ENCODE measurements at regions not wholly inside any gene's neighbourhood (a gene's known extent, or its start where the extent isn't known, plus 50 kb on each side); places are given as distances from the start of the nearest gene placed in this dataset.
"Not testable (repeated sequence)": the region's sequence is repeated elsewhere in the genome, so short reads cannot be mapped to it uniquely, and the experiment has no call there.

DNA sequence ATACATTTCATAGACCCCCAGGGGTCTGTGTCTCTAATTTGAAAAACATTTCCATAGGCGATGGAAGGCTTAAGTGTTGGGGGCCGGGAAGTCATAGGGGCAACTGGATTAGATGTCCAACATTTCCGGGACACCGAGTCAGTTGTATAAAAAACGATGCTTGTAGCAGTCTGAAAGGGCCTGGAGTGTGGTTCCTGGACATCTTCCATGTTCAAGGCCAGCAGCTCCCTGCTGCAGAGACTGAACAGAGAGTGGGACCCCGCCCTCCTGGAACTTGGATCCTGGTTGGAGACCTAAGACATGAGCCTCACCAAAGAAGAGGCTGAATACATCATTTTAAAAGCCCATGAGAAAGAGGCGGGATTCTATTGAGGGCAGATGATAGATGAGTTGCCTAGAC is 82.0 kb upstream of the ZNF423 start:
- intact Hi-C loops (cut with DNase I) = no loop called here
- DNase-seq = peak in 1 of 10 donors; percentile 31

DNA sequence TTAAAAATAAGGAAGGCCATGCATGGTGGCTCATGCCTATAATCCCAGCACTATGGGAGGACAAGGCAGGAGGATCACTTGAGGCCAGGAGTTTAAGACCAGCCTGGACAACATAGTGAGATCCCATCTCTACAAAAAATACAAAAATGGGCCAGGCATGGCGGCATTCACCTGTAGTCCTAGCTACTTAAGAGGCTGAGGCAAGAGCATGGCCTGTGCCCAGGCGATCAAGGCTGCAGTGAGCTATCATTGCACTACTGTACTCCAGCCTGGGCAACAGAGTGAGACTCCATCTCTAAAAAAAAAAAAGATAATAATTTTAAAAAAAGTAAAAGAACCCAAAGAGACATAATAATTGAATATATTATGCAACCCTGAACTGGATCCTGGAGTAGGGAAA is 83.6 kb upstream of the ZNF423 start:
- intact Hi-C loops (cut with DNase I) = no loop called here
- DNase-seq = peak in 1 of 10 donors; percentile 48

DNA sequence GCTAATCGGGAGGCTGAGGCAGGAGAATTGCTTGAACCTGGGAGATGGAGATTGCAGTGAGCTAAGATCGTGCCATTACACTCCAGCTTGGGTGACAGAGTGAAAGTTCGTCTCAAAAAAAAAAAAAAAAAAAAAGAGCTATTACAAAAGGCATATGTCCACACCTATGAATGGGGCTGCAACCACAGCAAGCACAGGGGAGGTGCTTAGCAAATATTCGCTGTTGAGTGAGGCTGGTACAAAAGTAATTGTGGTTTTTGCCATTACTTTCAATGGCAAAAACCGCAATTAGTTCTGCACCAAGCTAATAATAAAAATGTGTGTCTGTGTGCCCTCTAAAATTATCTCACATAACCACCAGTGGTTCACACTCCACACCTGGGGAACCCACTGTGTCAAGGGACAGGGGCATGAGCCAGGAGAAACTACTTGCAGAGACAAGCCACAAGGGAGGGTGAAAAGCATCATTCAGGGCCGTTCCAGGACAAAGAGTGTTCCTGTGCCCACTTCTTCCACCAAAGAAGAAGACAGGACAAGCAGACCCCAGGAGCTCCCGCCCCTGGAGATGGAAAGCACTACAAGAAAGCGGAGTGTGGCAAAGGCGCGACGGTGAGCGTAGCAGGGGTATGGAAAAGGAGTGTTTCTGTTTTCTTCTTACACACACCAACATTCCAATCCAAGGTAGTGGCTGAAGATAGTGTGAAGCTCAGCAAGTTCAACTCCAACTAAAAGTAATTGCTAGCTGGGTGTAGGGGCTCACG is 84.4 kb upstream of the CNEP1R1 start:
- intact Hi-C loops (cut with DNase I) = no loop called here
- DNase-seq = peak in 2 of 10 donors; percentile 38 to 39

DNA sequence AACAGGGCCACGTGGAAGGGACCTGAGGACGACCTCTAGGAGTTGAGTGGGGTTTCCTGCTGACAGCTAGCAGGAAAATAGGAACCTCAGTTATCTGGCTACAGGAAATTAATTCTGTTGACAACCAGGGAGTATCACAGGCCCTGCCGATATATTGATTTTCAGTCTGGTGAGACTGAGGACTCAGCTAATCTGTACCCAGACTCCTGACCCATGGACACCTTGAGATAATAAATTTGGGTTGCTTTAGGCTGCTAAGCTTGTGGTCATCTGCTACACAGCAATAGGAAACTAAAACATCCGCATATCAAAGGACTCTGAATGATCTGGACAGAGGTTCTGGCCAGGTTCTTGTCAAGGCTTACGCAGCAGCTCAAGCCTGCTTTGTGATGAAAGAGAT is 80.8 kb upstream of the CNEP1R1 start:
- intact Hi-C loops (cut with DNase I) = no loop called here
- DNase-seq = no peak

DNA sequence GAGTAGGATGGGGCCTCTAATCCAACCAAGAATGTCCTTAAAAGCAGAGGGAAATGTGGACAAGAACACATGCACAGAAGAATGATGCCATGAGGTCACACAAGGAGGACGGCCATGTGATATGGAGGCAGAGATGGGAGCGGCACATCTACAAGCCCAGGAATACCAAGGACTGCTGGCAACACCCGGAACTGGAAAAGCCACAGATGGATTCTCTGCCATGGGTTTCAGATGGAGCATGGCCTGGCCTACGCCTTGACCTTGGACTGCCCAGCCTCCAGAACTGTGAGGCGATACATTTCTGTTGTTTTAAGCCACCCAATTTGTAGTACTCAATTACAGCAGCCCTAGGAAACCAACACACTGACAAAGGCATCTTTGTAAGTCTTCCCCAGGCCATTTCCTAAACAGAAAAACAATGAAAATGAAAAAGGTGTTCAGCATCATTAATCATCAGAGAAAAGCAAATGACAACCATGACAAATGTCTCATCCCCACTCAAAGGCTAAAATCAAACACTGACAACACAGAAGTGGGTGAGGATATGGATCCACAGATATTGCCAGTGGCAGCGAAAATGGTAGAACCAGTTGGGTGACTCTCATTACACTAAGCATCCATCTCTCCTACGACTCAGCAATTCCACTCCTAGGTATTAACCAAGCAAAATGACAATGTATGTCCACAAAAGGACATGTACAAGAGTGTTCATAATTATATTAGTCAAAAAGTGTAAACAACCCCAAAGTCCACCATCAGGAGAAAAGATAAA is 76.9 kb upstream of the CNEP1R1 start:
- intact Hi-C loops (cut with DNase I) = no loop called here
- DNase-seq = no peak

DNA sequence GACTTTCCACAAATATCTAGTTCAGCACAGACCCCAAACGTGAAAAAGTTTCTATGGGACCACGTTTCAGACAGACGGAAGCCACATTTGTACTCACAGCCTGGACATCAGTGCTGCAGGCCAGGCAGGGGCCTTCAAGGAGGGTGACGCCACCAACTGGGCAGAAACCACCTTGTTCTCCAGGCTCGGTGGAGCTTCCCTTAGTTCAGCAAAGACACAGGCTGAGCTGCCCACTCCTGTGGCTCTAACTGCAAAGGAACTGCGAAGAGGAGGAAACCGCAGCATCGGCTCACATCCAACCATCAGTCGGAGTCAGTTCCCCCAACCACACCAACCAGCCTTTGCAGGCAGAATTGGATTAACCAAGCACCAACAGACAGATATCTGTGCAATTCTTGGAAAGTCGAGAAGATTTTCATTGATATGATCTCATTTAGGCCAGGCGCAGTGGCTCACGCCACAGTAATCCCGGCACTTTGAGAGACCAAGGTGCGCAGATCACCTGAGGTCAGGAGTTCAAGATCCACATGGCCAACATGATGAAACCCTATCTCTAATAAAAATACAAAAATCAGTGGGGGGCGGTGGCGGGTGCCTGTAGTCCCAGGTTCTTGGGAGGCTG is 73.3 kb upstream of the CNEP1R1 start:
- intact Hi-C loops (cut with DNase I) = no loop called here
- no peak for DNase-seq

DNA sequence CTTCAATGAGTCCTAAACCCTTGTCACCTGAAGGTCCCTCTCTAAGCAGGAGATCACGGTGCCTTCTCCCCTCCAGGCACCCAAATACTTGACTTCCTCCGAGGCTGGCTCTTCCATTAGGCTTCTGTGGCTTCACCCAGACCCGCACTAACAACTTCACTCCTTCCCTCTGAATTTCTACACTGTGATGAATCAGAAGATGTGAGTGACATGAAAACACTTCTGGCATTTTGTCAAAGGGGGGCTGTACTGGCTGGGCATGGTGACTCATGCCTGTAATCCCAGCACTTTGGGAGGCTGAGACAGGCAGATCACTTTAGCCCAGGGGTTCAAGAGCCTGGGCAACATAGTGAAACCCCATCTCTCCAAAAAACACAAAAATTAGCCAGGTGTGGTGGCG is 72.6 kb upstream of the CNEP1R1 start:
- intact Hi-C loops (cut with DNase I) = no loop called here
- no peak for DNase-seq

DNA sequence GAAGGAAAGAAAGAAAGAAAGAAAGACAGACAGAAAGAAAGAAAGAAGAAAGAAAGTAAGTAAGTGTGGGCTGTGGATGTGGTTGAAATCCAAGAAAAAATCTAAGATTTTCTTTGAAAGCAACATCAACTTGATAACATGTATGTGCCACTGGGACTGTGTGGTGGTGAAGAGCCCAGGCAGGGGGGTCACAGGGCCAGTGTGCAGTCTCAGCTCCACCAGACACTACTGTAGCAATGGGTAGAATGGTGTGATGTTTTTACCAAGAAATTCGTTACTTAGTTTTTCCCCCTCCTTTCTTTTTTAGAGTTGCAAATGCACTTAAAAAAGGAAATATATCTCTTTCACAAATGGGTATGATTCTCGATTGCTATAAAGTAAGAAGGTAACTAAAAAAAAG is 71.9 kb upstream of the CNEP1R1 start:
- no peak for DNase-seq
- intact Hi-C loops (cut with DNase I) = no loop called here

DNA sequence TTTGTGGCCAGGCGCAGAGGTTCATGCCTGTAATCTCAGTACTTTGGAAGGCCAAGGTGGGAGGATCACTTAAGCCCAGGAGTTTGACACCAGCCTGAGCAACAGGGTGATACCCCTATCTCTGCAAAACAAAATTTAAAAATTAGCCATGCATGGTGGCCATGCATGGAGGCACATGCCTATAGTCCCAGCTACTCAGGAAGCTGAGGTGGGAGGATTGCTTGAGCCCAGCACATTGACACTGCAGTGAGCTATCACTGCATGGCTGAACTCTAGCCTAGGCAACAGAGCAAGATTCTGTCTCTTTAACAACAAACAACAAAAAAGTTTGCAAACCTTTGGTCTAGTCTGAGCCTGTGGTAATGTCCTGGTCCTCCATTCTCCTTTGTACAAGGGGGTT is 69.2 kb upstream of the CNEP1R1 start:
- intact Hi-C loops (cut with DNase I) = no loop called here
- DNase-seq = no peak

DNA sequence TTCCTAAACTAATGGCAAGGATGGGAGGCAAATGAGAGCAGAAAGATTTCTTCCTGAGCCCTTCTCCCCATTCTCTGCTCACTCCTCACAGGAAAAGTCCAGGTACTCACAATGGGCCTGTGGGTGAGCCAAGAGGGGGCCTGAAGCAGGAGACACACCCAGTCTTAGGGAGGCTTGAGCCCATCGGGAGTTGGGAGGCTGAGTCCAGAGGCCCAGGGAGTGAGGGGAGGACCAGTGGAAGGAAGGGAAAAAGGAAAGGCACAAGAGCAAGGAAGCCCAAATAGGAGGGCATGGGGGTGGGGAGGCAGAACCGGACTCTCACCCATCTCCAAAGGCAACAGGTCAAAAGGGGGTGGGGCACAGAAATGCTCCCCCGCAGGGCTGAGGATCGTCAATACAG is 68.1 kb upstream of the CNEP1R1 start:
- DNase-seq = no peak
- intact Hi-C loops (cut with DNase I) = no loop called here

DNA sequence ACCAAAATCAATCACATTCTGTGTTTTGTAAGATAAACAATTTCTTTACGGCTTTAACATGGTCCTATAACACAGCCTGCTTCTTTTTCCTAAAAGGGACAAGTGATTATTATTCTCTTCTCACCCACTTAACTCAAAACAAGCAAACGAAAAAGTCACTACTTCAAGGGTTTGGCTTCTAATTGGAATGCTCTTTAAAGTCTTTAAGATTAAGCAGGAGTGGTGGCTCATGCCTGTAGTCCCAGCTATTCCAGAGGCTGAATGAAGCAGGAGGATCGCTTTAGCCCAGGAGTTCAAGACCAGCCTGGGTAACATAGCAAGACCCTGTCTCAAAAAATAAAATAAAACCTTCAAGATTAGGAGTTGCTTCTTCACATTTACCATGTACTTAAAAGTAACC is 66.6 kb upstream of the CNEP1R1 start:
- DNase-seq = no peak
- intact Hi-C loops (cut with DNase I) = no loop called here

DNA sequence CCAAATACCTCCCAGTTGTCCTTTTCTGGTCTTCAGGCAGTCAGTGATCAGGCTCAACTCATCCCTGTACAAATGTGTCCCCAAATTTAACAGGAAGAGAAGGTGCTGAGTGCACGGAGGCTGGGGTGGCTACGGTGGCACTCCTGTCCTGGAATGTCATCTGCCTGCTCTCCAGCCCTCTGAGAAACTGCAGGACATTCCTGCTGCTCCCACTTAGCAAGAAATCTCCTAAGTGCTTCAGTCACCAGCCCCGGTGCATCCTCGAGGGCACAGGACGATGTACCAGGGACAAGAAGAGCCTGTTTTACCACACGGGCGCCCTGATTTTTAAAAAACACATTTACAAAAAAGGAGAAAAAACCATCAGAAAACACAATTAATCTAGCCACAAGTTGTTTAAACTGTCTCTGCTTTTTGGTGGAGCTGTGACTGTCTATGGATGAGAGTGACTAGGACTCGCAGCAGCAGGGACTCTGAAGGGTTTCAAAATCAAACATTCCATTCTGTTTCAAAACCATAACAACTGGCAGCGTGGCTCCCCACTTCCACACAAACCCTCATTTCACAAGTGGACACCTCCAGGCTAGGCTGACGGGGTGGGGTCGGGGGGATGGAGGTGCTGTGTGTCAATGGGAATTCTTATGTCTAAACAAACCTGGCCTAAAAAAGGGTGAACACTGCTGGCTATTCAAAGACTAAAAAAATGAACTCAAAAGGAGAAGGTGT is 65.3 kb upstream of the CNEP1R1 start:
- DNase-seq = no peak
- intact Hi-C loops (cut with DNase I) = no loop called here

DNA sequence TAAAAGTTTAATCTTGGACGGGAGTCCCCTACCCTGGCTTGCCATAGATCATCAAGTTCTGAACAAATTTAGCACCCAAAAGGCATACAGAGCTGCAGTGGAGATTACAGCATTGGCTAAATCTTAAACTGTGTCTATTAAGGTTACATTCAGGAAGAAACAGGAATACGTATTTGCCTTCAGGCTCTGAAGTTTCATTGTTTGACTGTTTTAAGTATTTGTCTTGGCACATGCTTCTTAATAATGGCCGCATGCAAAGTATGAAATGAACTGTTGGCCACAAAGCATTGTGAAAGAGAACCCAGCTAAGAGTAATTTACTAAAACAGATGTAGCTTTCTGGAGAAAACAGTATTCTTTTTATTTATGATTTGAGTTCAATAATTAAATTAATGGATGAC is 63.9 kb upstream of the CNEP1R1 start:
- DNase-seq = no peak
- intact Hi-C loops (cut with DNase I) = no loop called here

DNA sequence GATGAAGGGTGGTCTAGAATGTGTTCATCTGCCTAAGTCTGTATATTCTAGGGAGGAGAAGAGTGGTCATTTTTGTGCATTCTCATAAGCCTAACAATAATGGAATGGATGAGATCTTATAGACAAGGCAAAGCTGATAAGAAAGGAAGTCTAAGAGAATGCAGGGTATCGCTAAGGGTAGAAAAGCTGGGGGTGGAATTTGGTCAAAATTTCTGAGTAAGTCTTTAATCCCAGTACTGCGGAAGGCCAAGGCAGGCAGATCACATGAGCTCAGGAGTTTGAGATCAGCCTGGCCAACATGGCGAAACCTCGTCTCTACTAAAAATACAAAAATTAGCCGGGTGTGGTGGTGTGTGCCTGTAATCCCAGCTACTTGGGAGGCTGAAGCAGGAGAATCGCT is 62.5 kb upstream of the CNEP1R1 start:
- intact Hi-C loops (cut with DNase I); DNase-seq: not testable (repeated sequence)

DNA sequence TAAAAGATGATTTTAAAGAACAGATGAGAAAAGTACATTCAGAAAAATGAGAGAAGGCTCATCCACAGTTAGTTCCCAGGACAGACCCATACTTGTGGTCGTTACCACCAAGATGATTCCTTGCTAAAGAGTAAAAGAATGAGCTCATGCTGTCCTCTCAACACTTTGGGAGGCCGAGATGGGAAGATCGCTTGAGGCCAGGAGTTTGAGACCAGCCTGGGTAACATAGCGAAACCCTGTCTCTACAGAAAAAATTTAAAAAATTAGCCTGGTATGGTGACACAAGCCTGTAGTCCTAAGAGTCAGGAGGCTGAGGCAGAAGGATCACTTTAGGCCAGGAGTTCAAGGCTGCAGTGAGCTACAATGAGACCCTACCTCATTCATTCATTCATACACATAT is 60.7 kb upstream of the CNEP1R1 start:
- intact Hi-C loops (cut with DNase I) = no loop called here
- DNase-seq = no peak

DNA sequence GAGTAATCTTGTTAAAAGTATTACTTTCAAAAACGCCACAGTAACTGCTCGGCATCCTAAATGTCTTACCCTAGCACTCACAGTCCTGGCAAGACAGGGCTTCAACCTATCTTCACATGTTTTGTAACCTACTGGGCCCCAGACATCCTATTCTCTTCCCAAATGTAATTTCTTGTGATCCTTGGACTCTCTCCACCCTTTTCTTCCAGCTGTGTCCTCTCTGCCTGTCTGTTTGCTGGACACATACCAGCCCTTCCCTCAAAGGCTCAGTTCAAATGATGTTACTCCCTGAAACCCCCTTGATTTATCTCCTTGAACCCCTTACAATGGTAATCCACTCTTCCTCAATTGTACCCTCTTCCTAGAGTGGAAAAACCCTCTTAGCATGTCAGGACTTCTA is 60.1 kb upstream of the CNEP1R1 start:
- intact Hi-C loops (cut with DNase I) = no loop called here
- DNase-seq = no peak

DNA sequence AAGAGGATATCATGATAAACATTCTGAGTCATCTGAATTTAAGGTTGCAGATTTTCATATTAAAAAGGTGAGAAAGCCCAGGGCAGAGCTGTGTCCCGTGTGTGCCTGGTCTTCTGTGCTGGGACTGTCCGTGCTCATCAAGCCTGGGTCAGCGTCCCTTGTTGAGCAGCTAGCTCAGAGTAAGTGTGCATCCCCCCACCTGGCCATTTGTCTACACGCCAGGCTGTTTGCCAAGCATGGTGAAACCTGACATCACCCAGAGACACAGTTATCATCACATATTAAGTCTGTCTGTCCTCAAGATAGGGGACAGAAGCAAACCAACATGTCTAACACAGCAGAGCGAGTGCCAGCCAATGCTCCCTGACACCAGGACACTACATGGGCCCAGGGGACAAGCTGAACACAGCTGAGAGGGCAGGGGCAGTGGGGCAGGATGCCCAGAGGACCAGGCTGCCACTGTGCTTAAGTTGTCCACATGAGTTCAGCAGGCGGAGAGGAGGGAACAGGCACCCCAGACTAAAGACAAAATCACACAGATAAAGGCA is 57.9 kb upstream of the CNEP1R1 start:
- DNase-seq = no peak

DNA sequence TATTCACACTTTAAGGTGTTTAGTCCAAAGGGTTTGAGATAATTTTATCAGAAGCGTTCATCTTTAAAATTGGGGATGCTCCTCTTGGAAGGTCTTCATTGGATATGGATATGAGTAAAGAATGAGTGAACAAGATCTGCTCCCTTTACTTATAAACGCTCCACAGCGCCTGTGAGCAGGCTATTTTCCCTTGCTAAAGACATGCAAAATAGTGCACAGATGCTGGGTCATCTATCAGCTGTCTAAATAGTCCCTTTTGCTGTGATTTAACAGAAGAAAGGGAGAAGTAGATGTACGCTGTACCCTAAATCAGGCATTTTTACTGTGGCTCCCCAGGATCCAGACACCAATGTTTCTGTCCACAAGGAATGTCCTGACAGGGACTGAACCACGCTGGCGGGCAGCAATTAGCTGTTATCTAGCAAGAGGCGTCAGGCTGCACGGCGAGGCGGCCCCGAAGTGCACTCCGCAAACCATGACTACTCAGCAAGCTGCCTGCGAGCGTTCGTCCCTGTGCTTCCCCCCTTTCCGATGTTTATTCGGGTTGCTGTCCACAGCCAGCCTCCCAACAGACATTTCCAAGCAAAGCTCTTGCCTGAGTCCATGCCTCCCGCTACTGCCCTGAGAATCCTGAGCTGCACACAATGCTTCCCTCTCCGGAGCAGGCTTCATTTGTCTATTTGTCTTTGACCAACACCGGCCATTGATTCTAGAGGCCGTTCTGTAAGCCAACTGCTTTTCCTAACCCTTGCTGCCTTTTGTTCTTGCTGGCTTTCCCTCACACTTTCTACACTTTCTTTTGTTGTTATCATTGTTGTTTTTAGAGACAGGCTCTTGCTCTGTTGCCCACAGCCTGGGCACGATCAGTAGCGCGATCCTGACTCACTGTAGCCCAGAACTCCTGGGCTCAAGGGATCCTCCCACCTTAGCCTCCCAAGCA is 55.7 kb upstream of the CNEP1R1 start:
- no peak for DNase-seq
- intact Hi-C loops (cut with DNase I) = no loop called here

More for the DNA sequence above, 57.9 kb upstream of the CNEP1R1 start:
- intact Hi-C loops (cut with DNase I) = no loop called here

DNA sequence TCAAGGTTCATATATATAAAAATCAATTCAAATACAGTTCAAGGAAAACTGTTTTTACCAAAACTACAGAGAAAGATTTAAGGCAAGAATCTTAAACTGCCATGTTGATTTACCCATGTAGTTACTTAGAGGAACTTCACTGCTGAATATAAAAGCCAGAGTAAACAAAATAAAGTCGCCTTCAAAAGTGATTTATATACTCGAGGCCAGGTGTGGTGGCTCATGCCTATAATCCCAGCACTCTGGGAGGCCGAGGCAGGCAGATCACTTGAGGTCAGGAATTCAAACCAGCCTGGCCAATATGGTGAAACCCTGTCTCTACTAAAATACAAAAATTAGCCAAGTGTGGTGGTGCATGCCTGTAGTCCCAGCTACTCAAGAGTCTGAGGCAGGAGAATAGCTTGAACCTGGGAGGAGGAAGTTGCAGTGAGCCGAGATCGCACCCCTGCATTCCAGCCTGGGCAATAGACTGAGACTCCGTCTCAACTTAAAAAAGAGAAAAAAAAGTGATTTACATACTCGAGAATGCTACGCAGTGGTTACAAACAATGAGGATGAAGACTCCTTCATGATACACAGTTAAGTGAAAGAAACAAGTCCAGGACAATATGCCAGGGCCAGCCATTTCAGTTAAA is 54.1 kb upstream of the CNEP1R1 start:
- DNase-seq = no peak
- intact Hi-C loops (cut with DNase I) = no loop called here

Measured in posterior cingulate gyrus (tissue), 11 donors.